Dendritic cell treated with granulocyte-macrophage colony-stimulating factor and Interleukin-4, amounts not matched to agents 40 ng/mL and 50 ng/mL, for 4 days (primary cell): ENCODE measurements at regions not wholly inside any gene's neighbourhood (a gene's known extent, or its start where the extent isn't known, plus 50 kb on each side); places are given as distances from the start of the nearest gene placed in this dataset.

Experiments
- H3K27ac Mint-ChIP-seq: one replicate; pipeline ENCODE4 v1.8.0; 2022; ENCODE audit warnings: mild to moderate bottlenecking, mixed read lengths
- H3K27me3 Mint-ChIP-seq: one replicate; pipeline ENCODE4 v1.8.0; 2022; ENCODE audit warnings: mild to moderate bottlenecking, mixed read lengths
- H3K36me3 Mint-ChIP-seq: one replicate; pipeline ENCODE4 v1.8.0; 2022; ENCODE audit warnings: low read depth, mixed read lengths
- H3K4me1 Mint-ChIP-seq: one replicate; pipeline ENCODE4 v1.8.0; 2022; ENCODE audit warnings: low read depth, mixed read lengths
- H3K4me3 Mint-ChIP-seq: one replicate; pipeline ENCODE4 v1.8.0; 2022; ENCODE audit warnings: mild to moderate bottlenecking, moderate library complexity, mixed read lengths
- H3K9me3 Mint-ChIP-seq: one replicate; pipeline ENCODE4 v1.8.0; 2022; ENCODE audit warnings: mixed read lengths
- intact Hi-C: fragments of 100-400 bp; cut with micrococcal nuclease; formaldehyde crosslinking; loops from one replicate; pipeline ENCODE4 v1.15.0; 2022

DNA sequence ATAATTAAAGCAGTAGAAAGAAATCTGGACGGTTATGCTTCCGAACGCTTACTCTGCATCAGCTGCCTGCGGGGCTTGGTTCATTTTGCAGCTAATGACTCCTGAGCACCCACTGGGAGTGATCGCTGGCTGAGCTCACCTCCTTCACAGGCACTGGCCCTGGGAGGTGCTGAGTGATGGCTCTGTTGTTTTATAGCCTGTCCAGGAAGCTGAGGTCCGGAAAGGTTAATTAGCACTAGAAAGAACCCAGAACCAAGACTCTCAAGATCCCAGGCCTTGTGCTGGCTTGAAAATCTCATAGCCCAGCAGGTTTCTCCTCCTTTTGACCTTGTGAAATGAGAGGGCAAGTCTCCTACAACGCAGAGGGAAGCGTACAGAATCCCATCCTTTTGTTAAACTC, 226.2 kb downstream of the AJAP1 start:
- Mint-ChIP-seq H3K4me3 (no peak overlapping the region), H3K4me1 (no peaks in the 10 kb centered on the region), H3K9me3 (peaks cover 31% of the 10 kb centered on the region), H3K27me3 (no peaks in the 10 kb centered on the region), H3K27ac (no peak overlapping the region), H3K36me3 (no peaks in the 10 kb centered on the region)
- intact Hi-C loops = no loop called here

- Mint-ChIP-seq H3K36me3 (no peaks in the 10 kb centered on the region), H3K27ac (no peak overlapping the region), H3K4me3 (no peak overlapping the region), H3K4me1 (no peaks in the 10 kb centered on the region), H3K27me3 (no peaks in the 10 kb centered on the region), H3K9me3 (peaks cover 9% of the 10 kb centered on the region)
- intact Hi-C loops = no loop called here
Observed at GRCh38 chr1:4877426-4877825, 223.0 kb downstream of the AJAP1 start.

DNA sequence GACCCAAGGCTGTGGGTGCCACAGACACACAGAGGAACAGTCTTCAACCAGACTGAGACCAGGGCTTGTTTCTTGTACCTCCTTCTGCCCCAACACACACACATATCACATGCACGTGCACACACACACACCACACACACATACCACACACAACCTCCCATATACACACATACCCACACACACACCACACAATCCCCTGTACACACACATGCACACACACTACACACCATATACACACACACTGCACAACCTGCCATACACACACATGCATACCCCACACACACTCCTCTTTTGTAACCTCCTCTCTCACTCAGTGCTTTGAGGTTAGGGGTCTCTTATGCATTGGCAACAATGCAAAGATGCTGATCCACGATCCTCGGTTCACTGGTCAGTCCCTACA, 217.0 kb downstream of the AJAP1 start:
- Mint-ChIP-seq H3K4me1 (no peaks in the 10 kb centered on the region), H3K27me3 (no peaks in the 10 kb centered on the region), H3K36me3 (no peaks in the 10 kb centered on the region), H3K9me3 (peaks cover 9% of the 10 kb centered on the region), H3K27ac (no peak overlapping the region), H3K4me3 (no peak overlapping the region)
- intact Hi-C loops = no loop called here

- Mint-ChIP-seq H3K27ac (no peak overlapping the region), H3K4me3 (no peak overlapping the region), H3K27me3 (no peaks in the 10 kb centered on the region), H3K9me3 (peaks cover 23% of the 10 kb centered on the region), H3K4me1 (no peaks in the 10 kb centered on the region), H3K36me3 (no peaks in the 10 kb centered on the region)
- intact Hi-C loops = no loop called here
Observed at GRCh38 chr1:4868521-4868920, 214.1 kb downstream of the AJAP1 start.

GRCh38 chr1:4856396-4856795, 202.0 kb downstream of the AJAP1 start:
- Mint-ChIP-seq H3K4me3 (no peak overlapping the region), H3K9me3 (no peaks in the 10 kb centered on the region), H3K27me3 (no peaks in the 10 kb centered on the region), H3K27ac (no peak overlapping the region), H3K4me1 (no peaks in the 10 kb centered on the region), H3K36me3 (no peaks in the 10 kb centered on the region)
- intact Hi-C loops = no loop called here

DNA sequence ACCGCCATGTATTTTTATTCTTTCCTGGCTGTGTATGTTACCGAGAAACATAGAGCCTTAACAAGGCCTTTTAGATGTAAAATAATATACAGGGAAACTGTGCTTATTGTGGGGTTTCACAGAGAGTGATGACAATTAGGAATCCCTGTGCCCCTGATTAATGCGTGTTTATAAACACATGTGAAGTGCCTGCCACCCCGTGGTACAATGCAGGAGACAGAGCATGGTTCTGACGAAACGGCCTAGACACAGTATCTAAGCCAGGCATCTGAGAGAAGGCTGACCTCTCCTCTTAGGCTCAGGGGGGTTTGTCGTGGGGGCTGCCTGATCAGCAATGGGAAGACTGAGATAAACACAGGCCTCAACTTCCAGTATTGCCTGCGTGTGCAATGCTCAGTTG, 200.0 kb downstream of the AJAP1 start:
- intact Hi-C loops = no loop called here
- Mint-ChIP-seq H3K27ac (no peak overlapping the region), H3K27me3 (no peaks in the 10 kb centered on the region), H3K4me3 (no peak overlapping the region), H3K4me1 (no peaks in the 10 kb centered on the region), H3K9me3 (peaks cover 4% of the 10 kb centered on the region), H3K36me3 (no peaks in the 10 kb centered on the region)

- no peaks in the 10 kb centered on the region for H3K27me3 Mint-ChIP-seq
- intact Hi-C loops = no loop called here
- H3K4me3 Mint-ChIP-seq = no peak overlapping the region
Observed at GRCh38 chr1:4853904-4854303, 199.5 kb downstream of the AJAP1 start.

GRCh38 chr1:4851385-4852065, 197.1 kb downstream of the AJAP1 start:
- Mint-ChIP-seq H3K27ac (no peak overlapping the region), H3K9me3 (peaks cover 11% of the 10 kb centered on the region), H3K4me1 (no peaks in the 10 kb centered on the region), H3K36me3 (no peaks in the 10 kb centered on the region), H3K4me3 (no peak overlapping the region), H3K27me3 (no peaks in the 10 kb centered on the region)
- intact Hi-C loops = no loop called here

More at GRCh38 chr1:4853904-4854303, 199.5 kb downstream of the AJAP1 start:
- H3K4me1 Mint-ChIP-seq = no peaks in the 10 kb centered on the region
- H3K9me3 Mint-ChIP-seq = peaks cover 9% of the 10 kb centered on the region
- H3K27ac Mint-ChIP-seq = no peak overlapping the region
- no peaks in the 10 kb centered on the region for H3K36me3 Mint-ChIP-seq

GRCh38 chr1:4848431-4848830, 194.0 kb downstream of the AJAP1 start:
- intact Hi-C loops = no loop called here
- Mint-ChIP-seq H3K36me3 (no peaks in the 10 kb centered on the region), H3K27me3 (no peaks in the 10 kb centered on the region), H3K4me3 (no peak overlapping the region), H3K9me3 (peaks cover 11% of the 10 kb centered on the region), H3K4me1 (no peaks in the 10 kb centered on the region), H3K27ac (no peak overlapping the region)

DNA sequence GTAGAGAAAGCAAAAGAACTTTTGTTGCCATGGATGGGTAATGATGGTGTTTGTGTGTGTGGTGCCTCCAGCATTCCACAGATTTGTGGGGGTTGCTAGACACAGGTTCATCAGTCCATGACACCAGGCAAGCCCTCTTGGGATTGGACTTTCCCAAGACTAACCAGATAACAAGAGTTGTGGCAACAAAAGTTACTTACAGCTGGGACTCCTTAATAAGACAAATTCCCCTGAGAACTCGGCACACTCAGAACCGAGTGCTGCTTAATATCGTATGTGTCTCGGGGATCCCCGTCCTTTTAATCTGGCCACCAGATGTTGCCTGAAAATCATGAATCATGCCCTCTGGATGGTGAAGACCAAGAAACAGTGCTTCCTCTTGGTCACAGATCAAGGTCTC, 193.3 kb downstream of the AJAP1 start:
- Mint-ChIP-seq H3K4me1 (no peaks in the 10 kb centered on the region), H3K27ac (no peak overlapping the region), H3K4me3 (no peak overlapping the region), H3K27me3 (no peaks in the 10 kb centered on the region), H3K36me3 (no peaks in the 10 kb centered on the region), H3K9me3 (peaks cover 11% of the 10 kb centered on the region)
- intact Hi-C loops = no loop called here
